K562 (cell line): ENCODE measurements at regions not wholly inside any gene's neighbourhood (a gene's known extent, or its start where the extent isn't known, plus 50 kb on each side); places are given as distances from the start of the nearest gene placed in this dataset.

Experiments
- ATAC-seq: fragments of 200-7000 bp; cut with Tn5 transposase; 3 replicates; pipeline ENCODE4 v1.9.1; 2020; ENCODE audit warnings: moderate library complexity
- BruUV-seq: library from RNA; stranded (reverse); fragments of 400-500 nt; replicated peaks from 2 replicates; lab custom pipeline; 2021; lab: Mats Ljungman, UMichigan
- CTCF ChIA-PET: fragments of 300-600 bp; formaldehyde crosslinking; extraction: SDS; loops from one replicate; lab custom pipeline; 2021; ENCODE audit warnings: low intra/inter-chr PET ratio; lab: Yijun Ruan, JAX
- POLR2A ChIA-PET: fragments of 300-600, 350-650 bp; sonication (Branson Sonifier 250); formaldehyde crosslinking; extraction: SDS; loops from one replicate; lab custom pipeline; 2021; ENCODE audit warnings: antibody characterized with exemption, inconsistent platforms; lab: Yijun Ruan, JAX
- DNase-seq, 4 experiments: peaks; one replicate each; pipeline versions ENCODE4 v3.0.0 to v3.0.0-alpha.2; 2011 to 2018; ENCODE audit warnings: low spot score in 3 of 4, mixed read lengths in 3 of 4; ENCODE audit errors: extremely low read depth in 1 of 4
- FAIRE-seq: peaks from 2 replicates; lab custom pipeline; 2011; peaks lifted over from hg19 to GRCh38; lab: Jason Lieb, UNC
- H2AFZ ChIP-seq: 2 replicates; pipeline ENCODE4 v1.6.0; 2011; ENCODE audit warnings: low read depth, low read length, control low read depth, inconsistent platforms
- H3K27ac ChIP-seq: fragments of 200-600 bp; 3 replicates; pipeline ENCODE4 v1.8.0; 2011; ENCODE audit warnings: low read depth, mild to moderate bottlenecking, control low read depth, inconsistent platforms, low read length, moderate library complexity, mixed read lengths; ENCODE audit errors: extremely low read depth
- H3K27me3 ChIP-seq, 2 experiments: fragments of 300-600 bp in 1 of 2; 2 replicates in 1 of 2; 3 replicates in 1 of 2; pipeline versions ENCODE4 v1.6.0 to v1.8.0; 2011; ENCODE audit warnings: inconsistent platforms in 2 of 2, low read length in 2 of 2, mild to moderate bottlenecking in 1 of 2, mixed read lengths in 1 of 2, moderate library complexity in 1 of 2; ENCODE audit not compliant: control insufficient read depth in 2 of 2, insufficient read depth in 2 of 2
- H3K36me3 ChIP-seq: fragments of 300-600 bp; 3 replicates; pipeline ENCODE4 v1.8.0; 2011; ENCODE audit warnings: mild to moderate bottlenecking, low read length, inconsistent platforms; ENCODE audit not compliant: control insufficient read depth, insufficient read depth
- H3K4me1 ChIP-seq, 2 experiments: fragments of 200-600 bp in 1 of 2; replicated peaks in 1 of 2; 2 replicates in 1 of 2; 3 replicates in 1 of 2; pipeline versions ENCODE4 v1.5.1 to v1.8.0; 2011; ENCODE audit warnings: inconsistent platforms in 2 of 2, low read length in 2 of 2, mild to moderate bottlenecking in 1 of 2, mixed read lengths in 1 of 2, moderate library complexity in 1 of 2; ENCODE audit not compliant: control insufficient read depth in 2 of 2, insufficient read depth in 2 of 2
- H3K4me2 ChIP-seq: 2 replicates; pipeline ENCODE4 v1.6.1; 2011; ENCODE audit warnings: low read length, control low read depth, inconsistent platforms, mixed read lengths; ENCODE audit not compliant: insufficient read depth
- H3K4me3 ChIP-seq: fragments of 200-600 bp; sonication (generic), shearing (Covaris generic); 2 replicates; pipeline ENCODE4 v1.5.1; 2016; ENCODE audit warnings: control low read depth, inconsistent platforms
- H3K79me2 ChIP-seq: fragments of 200-600 bp; 3 replicates; pipeline ENCODE4 v1.8.0; 2011; ENCODE audit warnings: low read length, inconsistent platforms; ENCODE audit not compliant: control insufficient read depth, insufficient read depth
- H3K9ac ChIP-seq, 2 experiments: 2 replicates each; pipeline versions ENCODE4 v1.6.0 to v1.6.1; 2011; ENCODE audit warnings: low read depth in 2 of 2, low read length in 2 of 2, control low read depth in 1 of 2, inconsistent platforms in 1 of 2, mild to moderate bottlenecking in 1 of 2, mixed read lengths in 1 of 2; ENCODE audit not compliant: insufficient read depth in 1 of 2
- H3K9me1 ChIP-seq: one replicate; pipeline ENCODE4 v1.6.0; 2011; ENCODE audit warnings: inconsistent platforms, mild to moderate bottlenecking, low read length, moderate library complexity; ENCODE audit not compliant: control insufficient read depth, insufficient read depth
- H3K9me3 ChIP-seq: replicated peaks from 2 replicates; pipeline ENCODE4 v1.5.1; 2011; ENCODE audit warnings: low read depth, low read length, inconsistent platforms; ENCODE audit not compliant: control insufficient read depth, insufficient read depth
- H4K20me1 ChIP-seq: replicated peaks from 2 replicates; pipeline ENCODE4 v1.6.1; 2011; ENCODE audit warnings: low read length, inconsistent platforms, mixed read lengths; ENCODE audit not compliant: control insufficient read depth, insufficient read depth
- ATF1 ChIP-seq, 2 experiments: fragments of 450-650 bp in 1 of 2; IDR thresholded peaks; 2 replicates each; pipeline ENCODE4 v1.6.1; 2016; ENCODE audit warnings: missing compliant biosample characterization in 1 of 2, missing genetic modification characterization in 1 of 2
- CBX2 ChIP-seq: fragments of 200-600 bp; sonication (generic); IDR thresholded peaks from one replicate; pipeline ENCODE4 v1.6.1; 2012; ENCODE audit warnings: mild to moderate bottlenecking, low read length, inconsistent platforms; ENCODE audit not compliant: insufficient read depth, poor library complexity, severe bottlenecking
- CSDE1 ChIP-seq, 2 experiments: fragments of 450-650 bp; IDR thresholded peaks; 2 replicates each; pipeline ENCODE4 v1.6.1; 2016; ENCODE audit warnings: mild to moderate bottlenecking in 1 of 2
- ETS2 ChIP-seq: IDR thresholded peaks from 2 replicates; pipeline ENCODE4 v1.6.1; 2016; ENCODE audit warnings: borderline replicate concordance, missing genetic modification characterization, mild to moderate bottlenecking, moderate library complexity, missing compliant biosample characterization; ENCODE audit not compliant: poor library complexity, severe bottlenecking
- GTF2A2 ChIP-seq: IDR thresholded peaks from 2 replicates; pipeline ENCODE4 v1.6.1; 2016; ENCODE audit warnings: mild to moderate bottlenecking, missing genetic modification characterization, missing compliant biosample characterization
- HBP1 ChIP-seq: fragments of 450-650 bp; formaldehyde crosslinking; IDR thresholded peaks from 2 replicates; pipeline ENCODE4 v1.4.0; 2022; ENCODE audit warnings: missing genetic modification characterization
- IRF1 ChIP-seq: sonication (generic); formaldehyde crosslinking; IDR thresholded peaks from 2 replicates; pipeline ENCODE4 v1.8.0; 2022; ENCODE audit warnings: missing genetic modification reagents, mild to moderate bottlenecking, borderline replicate concordance
- NR3C1 ChIP-seq: sonication (generic); formaldehyde crosslinking; IDR thresholded peaks from 2 replicates; pipeline ENCODE4 v1.8.1; 2022; ENCODE audit warnings: missing genetic modification reagents
- SAP30 ChIP-seq: fragments of 200-600 bp; sonication (generic); IDR thresholded peaks from 2 replicates; pipeline ENCODE4 v1.6.1; 2012; ENCODE audit warnings: borderline replicate concordance, low read depth, mild to moderate bottlenecking, moderate library complexity, low read length, control low read depth, inconsistent platforms; ENCODE audit not compliant: insufficient read depth, poor library complexity, severe bottlenecking
- TBL1XR1 ChIP-seq, 2 experiments: IDR thresholded peaks; 2 replicates each; pipeline ENCODE4 v1.6.1; 2012; ENCODE audit warnings: improper control_type of control experiment in 2 of 2, low read length in 2 of 2, mild to moderate bottlenecking in 1 of 2
- TFAM ChIP-seq: fragments of 250-450 bp; sonication (Bioruptor Pico); conservative IDR thresholded peaks from 2 replicates; pipeline ENCODE4 v1.5.0; 2021; ENCODE audit warnings: mild to moderate bottlenecking, moderate library complexity
- TRIM24 ChIP-seq, 2 experiments: fragments of 450-650 bp; IDR thresholded peaks; 2 replicates each; pipeline ENCODE4 v1.6.1; 2016
- ZBTB34 ChIP-seq: fragments of 250-450 bp; sonication (Bioruptor Pico); IDR thresholded peaks from 2 replicates; pipeline ENCODE4 v1.8.0; 2021; ENCODE audit warnings: mild to moderate bottlenecking, moderate library complexity
- WGBS: fragments of 100-300 bp; shearing (Covaris generic); methylation state at CpG from one replicate; pipeline ENCODE4 v1.1.6; 2016; ENCODE audit warnings: low coverage, mixed read lengths; ENCODE audit not compliant: insufficient coverage; ENCODE audit errors: missing lambda C conversion rate; 5-methylcytosine and 5-hydroxymethylcytosine counted together
- in situ Hi-C: fragments of 300-500 bp; cut with MboI; formaldehyde crosslinking; loops from 4 replicates; pipeline ENCODE4 v1.15.0; 2018; ENCODE audit warnings: inconsistent platforms, mixed read lengths
- intact Hi-C: fragments of 100-400 bp; cut with micrococcal nuclease; formaldehyde crosslinking; loops from 2 replicates; pipeline ENCODE4 v1.14.2; 2022

GRCh38 chr5:168202996-168203395 is 88.4 kb upstream of the WWC1 start:
- intact Hi-C loops, result no loop called here
- 0% methylated on average over 1 of the region's 1 CpG for WGBS
- Histone ChIP-seq H3K4me2 (no peak overlapping the region), H2AFZ (no peak overlapping the region), H4K20me1 (no peaks in the 10 kb centered on the region), H3K9ac (no peak overlapping the region), H3K4me1 (no peaks in the 10 kb centered on the region), H3K27ac (no peak overlapping the region), H3K27me3 (no peaks in the 10 kb centered on the region), H3K79me2 (no peaks in the 10 kb centered on the region), H3K36me3 (no peaks in the 10 kb centered on the region), H3K4me3 (no peak overlapping the region), H3K9me3 (no peaks in the 10 kb centered on the region), H3K9me1 (no peaks in the 10 kb centered on the region)
- DNase-seq (no peak), FAIRE-seq (no peak), ATAC-seq (no peak)
- ChIA-PET CTCF (no interaction called here), POLR2A (interaction anchor here (0.8 to 1.2 kb wide), 2 partner anchors 491 to 1949 kb away, joined by 3 read pairs; no protein-coding TSS in a partner anchor)
- BruUV-seq, result no TSS peak
- TF ChIP-seq SAP30, result no peak
- TF ChIP-seq NR3C1 (CRISPR knock-in tag), result no peak
- in situ Hi-C loops, result no loop called here

- no peak for FAIRE-seq
- whole genome bisulfite sequencing, result 0% methylated on average over 4 of the region's 6 CpGs
- no TSS peak for BruUV-seq
- TF ChIP-seq CSDE1 (IDR thresholded peaks at IDR 0.05) (no peak), ATF1 (CRISPR knock-in tag; IDR thresholded peaks at IDR 0.05) (no peak), ATF1 (tag; IDR thresholded peaks at IDR 0.05) (no peak), ETS2 (no peak), TBL1XR1 (IDR thresholded peaks at IDR 0.05; ENCODE audit: low read length in 2 of 2) (no peak), TFAM (no peak), HBP1 (CRISPR knock-in tag) (no peak), CBX2 (no peak), GTF2A2 (tag) (no peak), ZBTB34 (CRISPR knock-in tag) (no peak), IRF1 (CRISPR knock-in tag) (no peak), TRIM24 (IDR thresholded peaks at IDR 0.05) (no peak)
Observed at GRCh38 chr5:168204165-168204564, 87.3 kb upstream of the WWC1 start.

More at GRCh38 chr5:168204165-168204564, 87.3 kb upstream of the WWC1 start:
- no peaks in the 10 kb centered on the region for H3K36me3 ChIP-seq
- no peaks in the 10 kb centered on the region for H3K9me3 ChIP-seq
- no peaks in the 10 kb centered on the region for H3K27me3 ChIP-seq
- H2AFZ ChIP-seq, result no peak overlapping the region
- no peaks in the 10 kb centered on the region for H4K20me1 ChIP-seq
- intact Hi-C loops (no loop called here), in situ Hi-C loops (no loop called here)
- H3K4me3 ChIP-seq, result no peak overlapping the region
- no peaks in the 10 kb centered on the region for H3K9me1 ChIP-seq
- CTCF ChIA-PET, result no interaction called here
- no peak overlapping the region for H3K27ac ChIP-seq
- H3K9ac ChIP-seq, result no peak overlapping the region
- POLR2A ChIA-PET, result no interaction called here
- H3K79me2 ChIP-seq, result no peaks in the 10 kb centered on the region
- H3K4me1 ChIP-seq, result no peaks in the 10 kb centered on the region
- no peak overlapping the region for H3K4me2 ChIP-seq
- ATAC-seq (no peak), DNase-seq (no peak)
